GM19035 (cell line): ENCODE measurements at regions not wholly inside any gene's neighbourhood (a gene's known extent, or its start where the extent isn't known, plus 50 kb on each side); places are given as distances from the start of the nearest gene placed in this dataset.

ENCODE experiments used
- ATAC-seq: cut with Tn5 transposase; IDR thresholded peaks from one replicate; pipeline ENCODE4 v1.9.1; 2021; ENCODE audit not compliant: unreplicated experiment

GRCh38 chr1:25105836-25106235, 126.5 kb downstream of the SYF2 start:
- ATAC-seq, result no peak

- no peak for ATAC-seq
Observed at GRCh38 chr1:25104932-25105561, 127.3 kb downstream of the SYF2 start.

DNA sequence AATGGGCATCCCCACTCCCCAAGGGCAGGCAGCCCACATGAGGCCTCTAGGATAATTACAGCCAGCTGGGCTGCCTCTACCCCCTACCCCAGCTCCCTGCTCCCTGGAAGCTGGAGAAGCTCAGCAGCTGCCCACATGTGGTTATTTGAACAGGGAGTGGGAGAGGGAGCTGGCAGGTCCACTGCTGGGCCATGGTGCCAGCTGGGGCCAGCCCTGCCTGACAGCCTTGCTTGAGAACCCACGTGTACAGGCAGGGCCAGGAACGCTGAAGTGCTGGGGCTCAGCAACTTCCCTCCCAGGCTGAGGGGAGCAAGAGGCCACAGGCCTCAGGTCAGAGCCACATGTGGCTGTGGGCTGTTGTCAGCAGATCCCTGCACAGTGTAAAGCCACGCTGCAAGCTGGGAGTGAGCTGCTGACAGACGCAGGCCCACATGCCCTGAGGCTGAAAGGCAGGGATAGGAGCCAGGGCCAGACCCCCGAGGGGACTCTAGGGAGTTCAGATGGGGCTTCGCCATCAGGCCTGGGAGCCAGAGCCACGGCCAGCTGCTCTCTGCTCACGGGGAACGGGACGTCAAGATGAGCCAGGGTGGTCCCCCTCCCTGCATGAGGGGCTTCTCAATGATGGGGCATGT, 129.0 kb downstream of the SYF2 start:
- ATAC-seq, result no peak

- ATAC-seq, result no peak
Observed at GRCh38 chr1:25100151-25100833, 132.0 kb downstream of the SYF2 start.

GRCh38 chr1:25099343-25099951, 132.9 kb downstream of the SYF2 start:
- ATAC-seq, result no peak

DNA sequence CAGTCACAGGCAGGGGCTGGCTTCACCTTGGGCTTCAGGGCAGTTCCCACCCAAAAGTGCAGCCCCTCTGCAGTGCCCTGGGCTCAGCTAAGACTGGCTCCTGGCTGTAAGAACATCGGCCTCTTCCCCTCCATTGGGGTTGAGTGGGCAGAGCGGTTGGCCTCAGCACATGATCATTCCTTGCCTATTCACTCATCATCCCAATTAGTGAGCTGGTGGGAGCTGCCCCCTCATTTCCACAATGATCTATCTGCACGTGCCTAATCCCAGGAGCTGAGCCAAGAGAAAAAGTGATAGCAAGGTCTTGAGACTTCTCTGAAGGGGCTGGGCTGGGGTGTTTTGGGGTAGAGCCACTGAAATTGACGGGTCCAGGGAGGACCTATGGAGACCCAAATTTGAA, 133.6 kb downstream of the SYF2 start:
- ATAC-seq, result no peak

DNA sequence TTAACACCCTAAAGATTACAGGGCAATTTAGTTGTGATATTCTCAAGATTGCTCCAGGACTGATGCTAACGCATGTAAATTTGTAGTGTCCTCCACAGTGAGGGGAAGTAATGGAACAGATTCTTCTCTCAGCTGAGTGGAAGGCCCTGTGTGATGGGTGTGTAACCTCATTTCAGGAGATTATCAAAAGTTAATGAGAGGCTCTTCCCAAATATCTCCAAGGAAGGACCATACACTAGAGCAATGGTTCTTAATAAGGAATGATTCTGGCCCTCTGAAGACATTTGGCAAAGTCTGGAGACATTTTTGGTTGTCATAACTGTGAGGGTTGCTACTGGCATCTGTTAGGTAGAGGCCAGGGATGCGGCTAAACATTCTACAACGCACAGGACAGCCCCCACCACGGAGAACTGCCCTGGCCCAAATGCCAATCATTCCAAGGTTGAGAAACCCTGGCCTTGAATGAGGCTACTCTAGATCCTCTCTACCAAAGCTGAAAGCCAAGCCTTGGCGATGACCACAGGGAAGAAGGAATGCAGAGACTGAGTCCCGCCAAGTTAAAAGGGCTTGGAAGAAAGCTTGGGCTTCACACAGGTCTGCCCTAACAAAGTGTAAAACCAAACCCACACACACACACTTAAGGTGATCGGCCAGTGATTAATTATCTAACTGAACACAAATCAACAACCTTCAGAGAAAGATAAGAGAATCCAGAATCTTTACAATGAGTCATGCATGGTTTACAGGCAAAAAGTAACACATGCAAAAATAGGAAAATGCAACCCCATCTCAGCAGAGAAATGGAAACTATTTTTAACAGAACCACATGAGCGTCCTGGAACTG, 135.8 kb downstream of the SYF2 start:
- no peak for ATAC-seq

- ATAC-seq, result no peak
Observed at GRCh38 chr1:25095635-25096200, 136.6 kb downstream of the SYF2 start.

DNA sequence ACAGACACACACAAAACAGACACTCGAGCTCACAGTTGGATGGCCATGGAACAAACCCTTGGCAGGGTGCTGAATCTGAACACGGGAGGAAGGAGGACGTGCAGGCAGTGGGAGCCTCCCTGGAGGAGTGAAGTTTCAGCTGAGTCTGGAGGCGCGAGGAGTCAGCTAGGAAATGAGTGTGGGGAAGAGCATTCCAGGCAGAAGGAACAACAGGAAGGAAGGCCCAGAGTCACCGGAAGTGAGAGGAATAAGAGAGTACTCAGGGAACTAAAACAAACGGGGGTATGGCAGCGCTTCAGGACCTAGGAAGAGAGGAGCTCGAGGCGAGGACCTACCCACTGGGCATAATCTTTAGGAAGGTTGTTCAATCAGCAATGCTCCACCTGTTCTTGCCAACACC, 137.3 kb downstream of the SYF2 start:
- no peak for ATAC-seq

GRCh38 chr1:25094229-25094628, 138.1 kb downstream of the SYF2 start:
- no peak for ATAC-seq

- no peak for ATAC-seq
Observed at GRCh38 chr1:25091658-25092057, 140.6 kb downstream of the SYF2 start.

- no peak for ATAC-seq
Observed at GRCh38 chr1:25090707-25091422, 141.4 kb downstream of the SYF2 start.

- no peak for ATAC-seq
Observed at GRCh38 chr1:25089772-25090171, 142.5 kb downstream of the SYF2 start.

GRCh38 chr1:25088946-25089345, 143.4 kb downstream of the SYF2 start:
- no peak for ATAC-seq

- no peak for ATAC-seq
Observed at GRCh38 chr1:25088180-25088701, 144.1 kb downstream of the SYF2 start.

- no peak for ATAC-seq
Observed at GRCh38 chr1:25086518-25087079, 145.7 kb downstream of the SYF2 start.

- no peak for ATAC-seq
Observed at GRCh38 chr1:25084407-25084806, 147.9 kb downstream of the SYF2 start.

- ATAC-seq, result no peak
Observed at GRCh38 chr1:25083481-25084345, 148.6 kb downstream of the SYF2 start.

DNA sequence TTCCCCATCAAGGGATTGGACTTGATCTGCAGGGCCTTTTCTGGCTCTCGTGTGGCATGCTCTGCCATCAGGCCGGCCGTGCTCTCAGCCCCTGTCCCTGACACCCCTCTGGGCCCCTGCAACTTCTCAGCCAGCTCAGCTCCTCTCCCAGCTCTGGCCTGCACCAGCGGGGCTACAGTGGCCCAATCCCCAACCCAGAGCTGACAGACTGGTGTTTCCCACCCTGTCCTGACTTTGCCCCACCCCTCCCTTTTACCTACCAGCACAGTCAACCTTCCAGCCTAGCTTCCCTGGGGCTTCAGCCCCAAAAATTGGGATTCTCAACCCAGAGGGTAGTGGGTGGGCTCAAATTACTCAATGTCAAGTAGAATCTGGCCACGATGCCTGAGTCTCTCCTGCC, 149.3 kb downstream of the SYF2 start:
- no peak for ATAC-seq
